LoVo (cell line): ENCODE measurements at regions not wholly inside any gene's neighbourhood (a gene's known extent, or its start where the extent isn't known, plus 50 kb on each side); places are given as distances from the start of the nearest gene placed in this dataset.

Experiments used
- DNase-seq: peaks from one replicate; pipeline ENCODE4 v3.0.0-alpha.2; 2016; ENCODE audit warnings: low spot score

DNA sequence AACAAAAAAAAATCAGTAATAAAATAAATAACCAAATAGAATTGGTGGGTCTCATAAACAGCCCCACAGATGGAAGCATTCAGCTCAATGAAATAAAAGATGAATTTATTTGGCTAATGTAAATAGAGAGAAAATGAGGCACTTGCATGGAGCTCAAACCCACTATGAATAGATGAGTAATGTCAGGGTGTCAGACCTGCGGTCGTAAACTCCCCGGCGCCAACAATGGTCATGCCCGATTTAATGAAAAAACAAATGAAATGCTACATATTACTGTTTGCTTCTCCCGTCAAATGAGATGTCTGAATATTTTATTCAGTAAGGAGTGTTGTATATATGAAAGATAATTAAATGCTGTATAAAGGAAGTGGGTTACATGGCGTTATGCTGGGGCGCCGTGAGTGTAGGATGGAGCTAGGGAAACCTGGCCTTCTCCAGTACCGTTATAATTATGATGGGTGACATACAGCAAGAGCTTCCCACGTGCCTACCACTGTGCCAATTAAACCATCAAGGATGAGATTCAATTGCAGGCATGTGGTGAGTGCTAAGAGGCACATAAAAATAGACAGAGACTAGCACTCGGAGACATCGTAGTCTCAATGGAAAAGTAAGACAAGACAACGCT lies 648.1 kb downstream of the BCL11B start:
- no peak for DNase-seq

DNA sequence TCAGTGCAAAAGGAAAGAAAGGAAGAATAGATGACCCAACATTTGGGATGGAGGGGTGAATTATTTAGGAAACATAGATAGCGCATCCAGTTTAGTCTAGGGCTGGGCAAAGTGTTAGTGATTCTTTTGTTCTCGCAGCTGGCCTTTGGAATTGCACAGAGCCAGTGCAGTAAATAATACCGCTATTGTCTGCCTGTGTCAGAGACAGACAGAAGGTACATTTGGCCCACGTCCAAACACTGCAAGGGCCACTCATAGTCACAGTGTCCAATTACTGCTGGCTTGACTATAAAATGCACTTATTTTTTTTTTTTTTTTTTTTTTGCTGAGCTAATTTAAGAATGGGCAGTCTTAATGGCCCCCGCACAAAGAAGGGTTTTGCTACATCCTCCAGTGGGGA lies 638.6 kb downstream of the BCL11B start:
- no peak for DNase-seq

DNA sequence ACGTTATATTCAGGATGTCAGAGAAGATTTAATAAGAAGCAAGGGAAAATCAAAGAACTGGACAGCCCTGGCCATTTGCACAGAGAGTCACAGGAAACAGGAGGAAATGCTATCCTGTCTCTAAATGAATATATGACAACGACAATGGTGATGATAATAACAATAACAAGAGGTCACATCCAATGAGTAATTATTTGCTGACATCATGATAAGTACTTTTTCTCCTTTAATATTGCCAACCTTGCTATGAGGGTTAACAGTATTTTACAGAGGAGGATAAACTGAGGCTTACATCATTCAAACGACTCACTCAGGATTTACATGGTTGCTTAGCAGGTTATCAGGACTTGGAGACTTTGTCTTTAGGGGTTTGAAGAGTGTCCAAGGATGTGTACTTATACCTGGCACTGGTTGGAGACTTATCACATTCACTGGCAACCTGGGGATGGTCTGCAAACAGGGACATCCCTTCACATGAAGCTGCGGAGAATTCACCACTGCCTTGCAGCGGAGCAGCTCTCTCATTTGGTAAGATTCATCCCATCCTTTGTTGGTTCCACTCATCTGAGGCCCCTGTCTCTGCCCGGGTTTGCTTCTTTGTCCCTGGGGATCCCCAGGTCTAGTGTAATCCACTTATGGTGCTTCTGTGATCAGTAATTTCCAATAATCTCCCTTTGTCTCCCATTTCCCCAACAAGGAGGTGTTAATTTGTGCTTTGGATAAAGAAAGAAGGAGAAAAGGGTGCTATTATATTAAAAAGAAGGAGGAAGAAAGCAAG lies 637.8 kb downstream of the BCL11B start:
- no peak for DNase-seq

DNA sequence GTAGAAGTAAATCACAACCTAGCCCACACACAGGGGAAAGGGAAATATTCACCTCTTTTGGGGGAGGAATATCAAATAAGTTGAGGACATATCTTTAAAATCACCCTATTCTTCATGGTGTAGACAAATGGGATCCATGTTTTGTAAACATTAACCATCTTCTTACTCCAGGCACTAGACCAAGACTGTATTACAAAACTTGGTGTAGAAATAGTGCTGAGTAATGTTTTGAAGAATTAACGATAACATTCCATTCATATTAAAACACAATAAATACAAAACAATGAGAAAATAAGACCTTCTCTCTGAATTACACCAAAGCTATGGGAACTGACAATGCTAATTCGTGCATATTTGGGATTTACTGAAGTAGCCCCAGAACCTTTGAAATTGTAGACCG lies 633.6 kb downstream of the BCL11B start:
- no peak for DNase-seq

DNA sequence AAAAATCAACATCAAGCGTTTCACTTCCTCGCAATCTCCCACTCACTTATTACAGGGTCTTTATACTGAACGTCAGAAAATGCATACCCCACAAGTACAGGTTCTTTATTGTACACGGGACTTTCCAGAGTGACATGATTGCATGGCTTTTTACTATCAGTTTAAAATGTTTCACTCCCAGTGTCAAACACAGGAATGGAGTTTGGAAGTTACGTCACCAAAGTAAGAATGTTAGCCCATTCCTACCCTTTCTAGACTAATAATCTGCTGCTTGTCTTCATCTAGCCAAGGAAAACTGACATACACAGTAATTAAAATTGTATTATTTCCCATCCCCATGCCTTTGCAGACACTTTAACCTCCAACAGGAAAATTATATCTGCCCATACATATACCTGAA lies 624.2 kb downstream of the BCL11B start:
- no peak for DNase-seq

DNA sequence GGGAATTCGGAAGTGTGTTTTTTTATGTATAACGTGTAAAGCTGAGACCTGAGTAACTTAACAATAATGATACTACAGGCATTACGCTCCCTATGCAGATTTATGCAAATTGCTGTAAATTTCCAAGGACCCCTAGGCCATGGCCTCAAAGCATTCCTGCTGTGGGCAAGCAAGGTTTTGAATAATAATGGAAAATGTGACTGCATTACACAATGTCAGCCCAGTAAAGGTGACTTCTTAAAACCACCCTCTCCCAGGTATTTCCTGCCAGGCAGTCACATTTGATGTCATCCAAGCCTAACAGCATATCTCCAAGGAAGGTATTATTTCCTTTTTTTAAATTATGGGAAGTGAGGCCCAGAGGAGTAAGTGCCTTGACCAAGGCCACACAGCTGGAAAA lies 621.0 kb downstream of the BCL11B start:
- no peak for DNase-seq

DNA sequence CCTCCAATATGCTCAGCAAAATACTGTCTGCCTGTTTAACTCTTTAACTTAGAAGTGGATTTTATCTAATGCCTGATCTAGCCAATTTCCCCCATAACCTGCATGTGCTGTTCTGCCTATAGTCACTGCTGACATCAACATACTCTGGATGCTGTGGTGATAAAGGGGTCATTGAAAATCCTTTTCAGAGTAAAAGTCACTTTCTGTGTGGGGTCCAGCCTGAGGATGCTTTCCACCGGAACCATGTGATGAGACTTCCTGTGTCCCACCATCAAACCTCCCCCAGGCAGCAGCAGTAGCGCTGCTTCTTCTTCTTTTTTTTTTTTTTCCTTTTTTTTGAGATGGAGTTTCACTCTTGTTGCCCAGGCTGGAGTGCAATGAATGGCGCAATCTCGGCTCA lies 607.0 kb downstream of the BCL11B start:
- no peak for DNase-seq

DNA sequence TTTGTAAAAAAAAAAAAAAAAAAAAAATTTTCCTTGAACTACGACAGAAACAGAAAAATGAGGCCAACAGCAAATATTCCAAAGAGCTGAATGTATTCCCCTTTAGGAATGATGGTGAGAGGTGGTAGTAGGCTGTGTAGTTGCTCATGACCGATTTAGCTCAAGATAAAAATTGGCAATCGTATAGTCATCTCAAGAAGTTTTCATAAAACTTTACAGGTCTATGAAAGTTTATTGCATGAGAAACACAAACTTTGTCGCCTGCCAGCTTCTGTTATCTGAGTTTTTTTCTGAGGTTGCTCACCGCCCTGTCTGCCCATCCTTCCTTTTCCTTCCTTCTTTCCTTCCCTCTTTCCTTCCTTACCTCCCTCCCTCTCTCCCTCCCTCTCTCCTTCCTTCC lies 605.5 kb downstream of the BCL11B start:
- no peak for DNase-seq

DNA sequence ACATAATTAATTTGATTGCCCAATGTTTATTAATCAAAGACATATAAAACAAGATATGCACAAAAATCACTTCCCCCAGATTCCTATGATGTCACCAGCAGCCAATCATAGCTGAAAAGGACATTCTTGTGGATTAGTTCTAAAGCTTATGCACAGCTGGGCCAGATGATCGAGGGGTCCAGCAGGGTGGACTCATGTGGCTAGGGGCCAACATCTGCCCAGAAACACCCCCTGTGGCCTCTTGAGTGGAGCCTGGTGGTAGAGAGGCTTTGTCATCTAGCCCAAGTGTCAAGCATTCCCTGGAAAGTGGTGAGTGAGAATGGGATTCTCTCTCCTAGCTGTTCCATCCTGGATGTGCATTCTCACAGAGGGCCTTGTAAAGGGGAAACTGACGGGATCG lies 590.0 kb downstream of the BCL11B start:
- no peak for DNase-seq

DNA sequence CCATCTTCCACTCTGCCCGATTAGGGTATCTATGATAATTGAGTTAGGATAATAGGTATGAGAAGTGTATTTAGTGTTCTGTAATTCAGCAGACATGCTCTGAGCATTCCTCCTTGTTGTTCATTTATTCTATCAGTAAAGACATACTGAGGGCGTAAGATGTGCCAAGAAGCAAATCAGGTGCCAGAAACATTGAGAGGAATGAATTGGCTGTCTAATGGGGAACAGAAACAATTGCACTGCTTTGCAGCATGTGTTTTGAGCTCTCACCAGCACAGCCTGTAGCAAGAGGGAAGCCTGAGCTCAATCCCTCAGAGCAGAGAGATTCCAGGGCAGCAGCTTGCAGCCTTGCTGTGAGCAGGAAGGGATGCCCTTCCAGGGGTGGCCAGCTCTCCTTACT lies 589.3 kb downstream of the BCL11B start:
- DNase-seq = no peak

DNA sequence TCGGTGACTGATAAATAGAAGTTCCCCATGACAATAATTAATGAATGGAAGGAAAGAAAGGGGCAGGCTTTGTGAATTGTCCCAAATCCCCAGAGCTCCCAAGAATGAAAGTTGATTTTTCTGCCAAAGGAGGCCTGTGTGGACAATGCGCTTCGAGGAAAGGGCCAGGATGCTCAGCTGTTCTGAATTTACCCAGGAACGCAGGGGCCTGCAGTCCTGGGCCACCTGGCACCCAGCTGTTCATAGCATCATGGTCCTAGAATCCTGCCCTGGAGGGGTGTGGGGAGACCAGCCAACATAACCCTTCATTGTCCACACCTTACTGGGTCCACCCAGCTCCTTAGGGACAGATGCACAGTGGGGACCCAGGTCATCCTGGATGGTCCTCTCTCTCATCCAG lies 587.5 kb downstream of the BCL11B start:
- DNase-seq = no peak

DNA sequence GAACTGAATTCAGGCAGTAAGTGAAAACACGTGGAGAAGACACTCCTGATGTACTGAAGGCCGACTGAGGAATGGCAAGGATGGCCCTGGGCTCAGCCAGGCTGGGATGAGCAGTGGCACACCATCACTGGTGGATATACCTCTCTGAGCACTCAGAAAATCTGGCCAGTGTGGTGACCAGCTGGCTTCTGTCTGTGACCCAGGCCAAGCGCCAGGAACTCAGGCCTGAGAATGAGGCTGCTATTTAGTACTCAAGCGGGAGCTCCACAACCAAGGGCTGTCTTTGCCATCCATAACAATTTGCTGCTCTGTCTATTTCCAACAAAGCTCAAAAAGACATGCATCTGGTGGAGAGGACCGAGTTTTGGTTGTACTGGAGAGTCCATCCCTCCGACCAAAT lies 586.3 kb downstream of the BCL11B start:
- DNase-seq = no peak

DNA sequence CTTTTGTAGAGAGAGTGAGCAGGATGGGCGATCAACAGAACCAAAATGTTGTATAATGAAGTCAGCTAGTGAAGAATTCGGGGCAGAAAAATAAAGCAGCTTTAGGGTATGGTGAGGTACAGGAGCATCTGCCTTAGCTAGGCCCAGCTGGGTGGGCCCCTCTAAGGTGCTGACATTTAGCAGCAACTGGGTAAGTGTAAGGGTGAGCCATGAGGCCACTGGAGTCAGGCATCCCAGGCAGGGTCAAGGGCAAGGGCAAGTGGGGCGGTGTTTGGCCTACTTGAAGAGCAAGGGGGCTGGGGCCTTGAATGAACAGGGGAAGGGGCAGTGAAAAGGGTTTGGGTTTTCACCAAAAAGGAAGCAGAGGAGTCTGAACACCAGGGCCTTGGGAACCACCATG lies 583.6 kb downstream of the BCL11B start:
- DNase-seq = no peak

DNA sequence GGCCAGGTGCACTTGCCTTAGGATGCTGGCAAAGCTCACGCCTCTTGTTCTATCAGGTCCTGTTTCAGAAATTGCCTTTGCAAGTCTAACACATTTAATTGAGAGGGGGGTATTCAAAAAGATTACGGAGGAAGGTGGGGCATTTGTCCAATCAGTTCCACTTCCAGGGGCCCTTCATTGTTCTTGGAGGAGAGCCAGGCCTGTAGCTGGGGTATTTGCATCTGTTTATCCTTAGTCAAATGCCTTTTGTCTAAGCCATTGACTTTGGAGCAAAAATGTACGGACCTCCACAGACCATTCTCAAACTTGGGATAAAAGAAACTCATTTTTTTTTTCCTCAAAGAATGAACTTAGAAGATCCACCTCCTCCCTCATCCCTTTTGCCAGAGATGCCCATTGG lies 582.0 kb downstream of the BCL11B start:
- no peak for DNase-seq

DNA sequence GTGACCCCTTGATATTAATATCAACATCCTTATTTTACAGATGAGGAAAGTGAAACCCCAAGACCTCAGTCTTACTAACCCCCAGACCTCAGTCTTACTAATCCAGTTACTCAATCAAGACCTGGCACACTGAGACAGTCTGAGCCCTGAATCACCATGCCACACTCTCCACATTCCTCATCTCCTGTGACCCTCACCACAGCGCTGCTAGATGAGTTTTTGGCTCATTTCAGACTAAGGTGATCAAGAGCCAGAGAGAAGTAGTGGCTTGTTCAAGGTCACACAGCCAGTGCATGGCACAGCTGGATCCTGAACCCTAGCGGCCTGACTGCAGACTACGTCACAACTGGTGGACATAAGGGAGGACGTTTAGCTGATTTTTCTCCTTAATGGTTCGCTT lies 579.2 kb downstream of the BCL11B start:
- no peak for DNase-seq

DNA sequence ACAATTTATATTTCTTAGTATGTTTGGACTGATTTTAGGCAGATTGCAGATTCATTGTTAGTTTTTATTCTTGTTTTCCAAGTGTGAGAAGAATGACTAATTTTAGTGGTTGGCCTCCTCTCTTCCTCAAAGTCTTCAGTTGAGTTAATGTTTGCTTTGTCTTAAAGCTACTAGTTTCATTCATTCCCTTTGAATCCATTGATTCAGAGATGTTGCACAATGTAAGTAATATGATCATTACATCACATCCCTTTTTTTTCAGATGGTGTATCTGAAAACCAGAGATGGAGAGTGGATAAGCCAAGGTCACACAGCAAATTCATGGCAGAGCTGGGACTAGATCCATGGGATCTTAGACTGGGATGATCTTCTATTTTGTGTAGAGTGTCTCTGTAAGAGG lies 577.5 kb downstream of the BCL11B start:
- no peak for DNase-seq

DNA sequence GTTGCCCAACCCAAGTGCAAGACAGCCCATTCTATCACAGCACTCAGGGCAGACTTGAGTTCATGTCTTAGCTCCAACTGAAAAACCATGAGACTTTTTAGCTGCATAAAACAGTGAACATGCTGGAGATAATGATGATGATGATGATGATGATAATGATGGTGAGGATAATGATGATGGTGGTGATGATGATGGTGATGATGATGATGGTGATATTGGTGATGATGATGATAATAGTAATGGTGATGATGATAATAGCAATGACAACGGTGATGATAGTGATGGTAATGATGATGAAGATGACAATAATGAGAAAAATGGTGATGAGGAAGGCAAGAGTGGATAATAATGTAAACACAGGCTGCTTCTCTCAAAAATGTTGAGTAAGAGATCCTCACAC lies 576.2 kb downstream of the BCL11B start:
- no peak for DNase-seq

DNA sequence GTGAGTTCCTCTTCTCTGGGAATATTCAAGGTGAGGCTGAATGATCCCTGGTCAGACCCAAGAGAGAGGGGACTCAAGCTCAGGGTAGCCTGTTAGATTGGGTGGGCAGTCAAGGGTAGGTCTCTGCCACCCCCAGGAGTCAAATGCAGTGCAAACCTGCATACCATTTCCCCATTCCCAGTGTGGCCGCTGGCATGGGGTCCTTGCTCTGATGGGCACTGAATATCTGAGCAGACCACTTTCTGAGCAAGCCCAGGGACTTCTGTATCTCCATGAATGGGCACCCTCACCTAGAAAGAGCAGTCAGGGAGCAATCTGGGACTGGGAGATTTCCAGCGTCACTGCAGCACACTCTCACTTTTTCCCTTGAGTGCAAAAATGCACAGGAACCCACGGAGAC lies 573.7 kb downstream of the BCL11B start:
- no peak for DNase-seq

DNA sequence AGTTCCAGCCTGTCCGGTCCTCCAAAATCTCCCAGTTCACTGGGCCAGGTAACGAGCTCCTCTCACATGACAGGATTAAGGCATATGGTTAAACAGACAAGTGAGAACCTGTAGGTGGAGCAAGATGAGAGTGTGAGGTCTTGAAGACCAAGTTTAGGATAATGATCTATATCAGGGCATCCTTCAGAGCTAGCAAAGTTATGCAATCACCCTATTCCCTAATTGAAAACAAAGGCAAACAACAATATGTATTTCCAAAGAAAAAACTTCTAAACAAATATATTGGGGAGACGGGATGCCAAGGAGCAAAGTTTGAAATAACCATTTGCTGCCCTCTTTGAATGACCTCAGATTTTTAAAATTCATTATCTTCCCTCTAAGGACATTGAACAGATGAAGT lies 571.2 kb downstream of the BCL11B start:
- DNase-seq = no peak

DNA sequence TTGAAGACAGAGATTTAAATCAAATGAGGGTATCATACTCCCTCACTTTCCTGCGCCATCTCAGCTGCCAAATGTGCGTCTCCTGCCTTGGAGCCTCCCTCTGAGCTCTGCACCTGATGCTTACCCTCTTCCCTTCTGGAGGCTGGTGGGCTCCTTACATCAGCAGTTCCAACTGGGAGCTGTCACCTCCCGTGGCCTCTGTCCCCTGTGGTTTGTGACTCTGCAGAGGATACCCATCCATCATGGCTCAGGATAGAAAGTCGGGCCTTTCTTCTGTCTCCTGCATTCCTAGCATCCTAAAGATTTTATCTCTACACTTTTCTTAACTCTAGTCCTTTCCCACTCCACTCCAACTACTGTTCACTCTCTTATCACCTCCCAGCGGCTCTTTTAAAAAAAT lies 570.6 kb downstream of the BCL11B start:
- no peak for DNase-seq

DNA sequence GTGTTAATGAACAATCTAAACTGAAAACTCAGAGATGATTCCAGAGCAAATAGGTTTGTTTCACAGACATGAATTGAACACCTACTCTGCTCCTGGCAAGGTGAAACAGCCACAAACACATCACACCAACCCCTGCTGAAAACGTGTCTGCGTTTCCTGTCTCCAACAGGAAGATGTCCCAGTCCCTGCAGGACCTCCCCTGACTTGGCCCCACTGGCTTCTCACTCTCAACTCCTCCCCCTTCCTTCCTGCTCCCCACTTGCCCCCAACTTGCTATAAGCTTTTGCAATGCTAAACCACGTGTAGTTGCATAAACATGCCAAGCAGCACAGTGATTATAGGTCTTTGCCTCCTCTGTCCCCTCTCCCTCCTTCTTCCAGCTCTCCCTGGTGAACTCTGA lies 567.6 kb downstream of the BCL11B start:
- no peak for DNase-seq

DNA sequence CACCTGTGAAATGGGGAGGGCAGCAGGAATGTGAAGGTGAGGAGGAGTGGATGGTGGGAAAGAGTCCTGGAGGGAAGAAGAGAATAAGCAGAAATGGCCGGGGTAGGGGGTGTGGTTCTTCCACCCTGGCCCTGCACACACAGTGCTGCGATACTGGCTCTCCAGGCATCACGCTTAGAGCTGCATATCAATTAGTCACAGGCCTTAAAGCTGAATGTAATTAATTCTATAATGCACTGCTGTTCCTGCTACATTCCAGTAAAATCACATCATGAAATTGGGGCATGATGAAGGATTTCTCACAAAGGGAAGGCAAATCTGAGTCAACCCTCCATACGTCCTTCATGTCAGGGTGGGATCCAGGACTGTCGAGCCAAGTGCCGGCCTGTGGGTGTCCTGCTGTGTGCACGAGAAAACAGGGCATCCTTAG lies 566.1 kb downstream of the BCL11B start:
- DNase-seq = no peak

DNA sequence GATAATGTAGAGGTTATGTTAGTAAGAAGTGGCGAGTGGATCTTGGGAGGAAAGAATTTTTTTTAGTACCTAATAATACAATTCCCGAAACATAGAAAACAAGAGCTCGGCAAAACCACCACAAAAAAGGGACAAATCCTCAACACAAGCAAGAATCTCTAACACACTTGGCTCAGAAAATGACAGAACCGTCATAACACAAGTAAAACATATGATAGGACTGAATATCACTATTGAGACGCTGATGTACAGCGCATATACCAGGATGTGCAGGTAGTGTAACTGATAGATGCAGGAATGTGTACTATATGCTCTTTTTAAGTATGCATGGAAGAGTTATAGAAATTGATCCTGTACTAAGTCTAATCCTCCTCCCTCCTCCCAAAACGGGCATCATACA lies 564.5 kb downstream of the BCL11B start:
- no peak for DNase-seq

DNA sequence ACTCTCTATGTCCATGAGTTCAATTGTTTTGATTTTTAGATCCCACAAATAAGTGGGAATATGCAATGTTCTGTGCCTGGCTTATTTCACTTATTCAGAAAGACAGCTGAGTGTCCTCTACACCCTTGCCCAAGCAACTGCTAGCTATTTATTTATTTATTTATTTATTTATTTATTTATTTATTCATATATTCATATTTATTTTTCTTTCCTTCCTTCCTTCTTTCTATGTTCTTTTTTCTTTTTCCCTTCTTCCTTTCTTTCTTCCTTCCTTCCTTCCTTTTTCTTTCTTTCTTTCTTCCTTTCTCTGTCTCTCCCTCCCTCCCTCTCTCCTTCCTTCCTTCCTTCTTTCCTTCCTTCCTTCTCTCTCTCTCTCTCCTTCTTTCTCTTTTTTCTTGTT lies 563.4 kb downstream of the BCL11B start:
- no peak for DNase-seq
